ENCODE measurements at regions not wholly inside any gene's neighbourhood (a gene's known extent, or its start where the extent isn't known, plus 50 kb on each side); places are given as distances from the start of the nearest gene placed in this dataset.

- TF ChIP-seq POLR2A (IDR thresholded peaks at IDR 0.05) (no peak), CTCF (IDR thresholded peaks at IDR 0.05) (no peak), EP300 (IDR thresholded peaks at IDR 0.05) (no peak)
These were observed 379.9 kb downstream of the SH2D4B start for GRCh38 chr10:80917636-80918035.

Data from tibial nerve (tissue), 4 donors.